GM19023 (cell line): ENCODE measurements at regions not wholly inside any gene's neighbourhood (a gene's known extent, or its start where the extent isn't known, plus 50 kb on each side); places are given as distances from the start of the nearest gene placed in this dataset.
"Not testable (repeated sequence)": the region's sequence is repeated elsewhere in the genome, so short reads cannot be mapped to it uniquely, and the experiment has no call there.

Source experiments
- ATAC-seq: cut with Tn5 transposase; IDR thresholded peaks from one replicate; pipeline ENCODE4 v1.9.1; 2021; ENCODE audit warnings: mild to moderate bottlenecking, moderate library complexity; ENCODE audit not compliant: unreplicated experiment

DNA sequence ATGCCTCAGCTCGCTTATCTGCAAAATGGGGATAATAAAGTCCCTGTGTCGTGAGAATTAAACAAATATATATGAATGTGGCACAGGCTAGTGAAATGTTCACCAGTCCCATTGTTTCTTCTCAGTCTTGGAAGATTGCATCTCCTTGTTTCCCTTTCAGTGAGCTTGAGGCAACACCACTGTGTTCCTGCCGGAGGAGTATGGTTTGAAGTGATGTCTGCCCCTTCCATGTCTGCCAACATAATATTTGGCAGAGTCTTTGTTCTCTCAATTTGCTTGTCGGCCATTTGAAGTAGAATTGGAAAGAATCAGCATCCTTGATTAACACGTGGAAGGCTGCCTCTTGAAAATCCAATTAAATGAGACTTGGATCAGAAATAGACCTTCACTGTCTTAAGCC is 1088.5 kb upstream of the INTU start:
- no peak for ATAC-seq

DNA sequence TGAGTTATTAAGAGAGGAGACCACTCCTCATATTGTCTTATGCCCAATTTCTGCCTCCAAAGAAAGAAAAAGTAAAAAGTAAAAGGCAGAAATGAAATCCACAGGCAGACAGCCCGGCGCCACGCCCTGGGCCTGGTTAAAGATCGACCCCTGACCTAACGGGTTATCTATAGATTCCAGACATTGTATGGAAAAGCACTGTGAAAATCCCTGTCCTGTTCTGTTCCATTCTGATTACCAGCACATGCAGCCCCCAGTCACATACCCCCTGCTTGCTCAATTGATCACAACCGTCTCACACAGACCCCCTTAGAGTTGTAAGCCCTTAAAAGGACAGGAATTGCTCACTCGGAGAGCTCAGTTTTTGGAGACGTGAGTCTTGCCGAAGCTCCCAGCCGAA is 1086.6 kb upstream of the INTU start:
- not testable (repeated sequence) for ATAC-seq

DNA sequence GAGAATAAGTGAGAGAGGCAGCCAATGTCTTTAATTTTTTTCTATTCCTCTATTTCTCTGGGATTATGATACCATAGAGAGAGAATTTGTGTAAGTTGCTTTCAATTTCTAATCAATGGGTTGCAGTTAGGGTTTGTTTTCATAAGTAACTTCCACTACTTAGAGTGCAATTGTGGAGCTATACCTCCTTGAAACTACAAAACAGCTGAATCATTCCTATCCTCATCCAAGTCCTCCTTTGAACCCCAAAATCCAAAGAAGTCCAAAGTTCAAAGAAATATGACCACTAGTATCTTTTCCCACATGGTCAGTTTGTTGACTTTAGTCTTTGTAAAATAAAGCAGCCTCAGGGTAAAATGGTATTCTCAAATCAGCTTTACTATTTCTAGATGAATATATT is 1085.4 kb upstream of the INTU start:
- no peak for ATAC-seq

DNA sequence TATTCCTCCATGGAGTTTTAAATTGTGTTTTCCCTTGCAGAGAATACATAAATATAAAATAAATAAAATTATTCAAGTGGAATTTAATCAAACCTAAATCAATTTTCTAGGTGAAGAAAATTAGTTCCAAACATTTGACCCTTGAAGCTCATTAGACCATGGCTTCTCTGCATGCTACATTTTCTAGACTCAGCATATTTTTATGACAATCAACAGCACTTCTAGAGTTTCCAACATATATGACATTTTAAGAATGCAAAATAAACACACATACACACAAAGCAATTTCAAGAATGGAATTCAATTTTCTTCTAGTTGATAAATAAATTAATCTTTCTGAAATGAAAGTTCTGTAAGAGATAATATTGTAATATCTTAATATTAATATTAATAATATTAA is 1083.9 kb upstream of the INTU start:
- no peak for ATAC-seq

DNA sequence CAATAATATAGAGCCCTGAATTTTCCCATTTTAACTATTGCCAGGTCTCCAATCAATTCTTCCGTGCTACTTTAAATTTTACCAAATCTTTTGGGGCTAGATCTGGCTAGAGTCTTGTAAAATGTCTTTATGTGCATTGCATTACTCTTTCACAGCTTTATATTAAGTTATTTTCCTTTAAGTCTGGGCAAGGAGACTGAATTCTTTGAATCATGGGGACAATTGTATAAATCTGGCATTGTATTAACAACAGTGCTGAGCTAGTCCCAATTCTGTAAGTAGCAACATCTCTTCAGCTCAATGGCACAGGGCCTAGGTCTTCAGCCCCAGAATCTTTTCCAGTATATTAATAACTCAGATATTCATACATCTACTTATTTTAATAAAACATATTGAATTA is 1080.4 kb upstream of the INTU start:
- ATAC-seq = no peak

DNA sequence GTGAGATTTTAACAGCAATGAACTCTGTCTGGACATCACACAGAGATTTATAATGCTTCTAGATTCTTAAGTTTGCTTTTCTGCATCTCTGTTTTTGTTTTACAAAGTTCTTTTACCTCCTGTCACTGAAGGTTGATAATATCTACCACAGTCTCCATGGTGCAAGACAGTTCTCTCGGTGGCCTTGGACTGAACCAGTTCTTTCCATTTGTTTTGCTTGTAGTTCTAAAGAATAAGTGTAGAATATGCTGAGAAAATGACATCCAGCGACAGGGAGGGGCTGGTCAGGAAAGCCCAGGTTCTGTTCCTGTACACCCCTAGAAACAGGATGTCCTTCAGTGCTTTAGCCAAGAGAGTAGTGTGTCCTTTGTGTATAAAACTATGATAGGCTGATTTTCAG is 1079.5 kb upstream of the INTU start:
- ATAC-seq = no peak

DNA sequence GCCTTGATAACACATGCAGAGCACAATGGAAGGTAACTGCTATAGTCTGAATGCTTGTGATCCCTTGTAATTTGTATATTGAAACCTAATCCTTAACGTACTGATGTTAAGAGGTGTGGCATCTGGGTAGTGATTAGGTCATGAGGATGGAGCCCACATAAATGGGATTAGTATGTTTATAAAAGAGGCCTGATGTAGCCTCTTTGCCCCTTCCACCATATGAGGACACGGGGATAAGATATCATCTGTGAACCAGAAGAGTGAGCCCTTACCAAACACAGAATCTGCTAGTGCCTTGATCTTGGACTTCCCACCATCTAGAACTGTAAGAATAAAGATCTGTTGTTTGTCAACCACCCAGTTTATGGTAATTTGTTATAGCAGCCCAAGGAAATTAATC is 1074.2 kb upstream of the INTU start:
- no peak for ATAC-seq

DNA sequence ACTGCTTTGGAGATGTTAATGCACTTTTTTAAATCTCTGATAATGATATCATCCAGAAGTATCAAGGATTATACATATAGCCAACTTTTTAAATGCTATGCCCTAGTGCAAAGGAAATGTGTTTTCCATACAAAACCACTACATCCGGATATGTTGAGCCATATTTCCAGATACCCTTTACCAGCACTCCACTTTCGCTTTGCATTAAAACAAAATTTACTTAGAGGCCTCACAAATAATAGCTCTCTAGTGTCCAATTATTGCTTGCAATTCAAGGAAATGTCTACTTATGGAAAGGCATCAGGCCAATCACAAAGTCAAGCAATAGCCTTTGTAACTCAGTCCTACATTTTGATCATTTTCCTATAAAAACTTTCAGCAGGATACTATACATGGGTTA is 1072.8 kb upstream of the INTU start:
- no peak for ATAC-seq

DNA sequence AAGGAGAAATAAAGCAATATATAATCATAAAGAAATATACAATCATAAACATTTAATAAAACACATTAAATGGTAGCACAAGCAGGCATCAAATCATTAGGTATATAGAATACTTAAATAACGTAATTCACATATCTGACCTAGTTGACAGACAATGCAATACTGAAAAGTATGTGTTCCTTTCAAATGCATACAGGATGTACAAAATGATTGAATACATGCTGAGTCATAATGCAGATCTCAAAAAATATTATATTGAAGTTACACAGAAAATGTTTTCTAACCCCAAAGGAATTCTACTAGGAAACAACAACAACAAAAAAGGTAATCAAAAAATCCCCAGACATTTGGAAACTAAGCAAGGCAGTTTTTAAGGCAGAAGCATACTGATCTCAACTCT is 1072.0 kb upstream of the INTU start:
- no peak for ATAC-seq

DNA sequence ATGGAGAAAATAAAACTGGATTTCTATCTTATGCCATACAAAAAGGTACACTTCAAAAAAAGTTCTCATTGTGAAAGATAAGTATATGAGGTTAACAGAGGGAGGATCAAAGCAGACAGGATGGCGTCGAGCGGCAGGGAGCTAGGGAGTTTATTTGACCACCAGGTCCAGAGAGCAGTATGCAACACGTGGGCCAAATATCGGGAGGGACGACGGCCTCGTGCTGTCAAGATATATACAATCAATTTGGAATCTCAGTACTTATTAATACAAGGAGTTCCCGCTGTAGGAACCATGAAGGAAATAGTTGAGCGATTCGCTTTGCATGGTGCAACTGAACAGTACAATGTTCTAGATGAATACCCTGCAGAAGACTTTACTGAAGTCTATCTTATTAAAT is 1069.4 kb upstream of the INTU start:
- ATAC-seq = no peak

DNA sequence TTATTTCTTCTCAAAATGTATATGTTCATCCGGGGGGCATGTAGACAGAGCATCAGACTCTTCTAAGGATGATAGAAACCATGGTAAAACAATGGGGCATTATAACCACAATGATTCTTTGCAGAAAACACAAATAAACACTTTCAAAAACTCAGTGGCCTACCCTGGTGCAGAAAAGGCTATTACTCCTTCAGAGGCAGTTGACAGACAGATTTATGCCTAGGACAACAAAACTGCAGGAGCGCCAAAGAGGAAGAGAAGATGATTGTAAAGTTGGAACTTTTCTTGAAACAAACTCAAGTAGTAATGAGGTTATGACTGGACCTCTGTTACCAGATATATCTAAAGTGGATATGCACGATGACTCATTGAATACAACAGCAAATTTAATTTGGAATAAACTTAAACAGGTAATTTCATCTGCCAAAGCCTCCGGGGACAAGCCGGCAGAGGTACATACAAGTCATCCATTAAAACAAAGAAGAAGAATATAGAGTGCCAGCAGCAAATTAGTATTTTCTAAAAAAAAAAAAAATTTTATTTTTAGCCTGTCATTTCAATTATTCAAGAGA is 1068.4 kb upstream of the INTU start:
- no peak for ATAC-seq

DNA sequence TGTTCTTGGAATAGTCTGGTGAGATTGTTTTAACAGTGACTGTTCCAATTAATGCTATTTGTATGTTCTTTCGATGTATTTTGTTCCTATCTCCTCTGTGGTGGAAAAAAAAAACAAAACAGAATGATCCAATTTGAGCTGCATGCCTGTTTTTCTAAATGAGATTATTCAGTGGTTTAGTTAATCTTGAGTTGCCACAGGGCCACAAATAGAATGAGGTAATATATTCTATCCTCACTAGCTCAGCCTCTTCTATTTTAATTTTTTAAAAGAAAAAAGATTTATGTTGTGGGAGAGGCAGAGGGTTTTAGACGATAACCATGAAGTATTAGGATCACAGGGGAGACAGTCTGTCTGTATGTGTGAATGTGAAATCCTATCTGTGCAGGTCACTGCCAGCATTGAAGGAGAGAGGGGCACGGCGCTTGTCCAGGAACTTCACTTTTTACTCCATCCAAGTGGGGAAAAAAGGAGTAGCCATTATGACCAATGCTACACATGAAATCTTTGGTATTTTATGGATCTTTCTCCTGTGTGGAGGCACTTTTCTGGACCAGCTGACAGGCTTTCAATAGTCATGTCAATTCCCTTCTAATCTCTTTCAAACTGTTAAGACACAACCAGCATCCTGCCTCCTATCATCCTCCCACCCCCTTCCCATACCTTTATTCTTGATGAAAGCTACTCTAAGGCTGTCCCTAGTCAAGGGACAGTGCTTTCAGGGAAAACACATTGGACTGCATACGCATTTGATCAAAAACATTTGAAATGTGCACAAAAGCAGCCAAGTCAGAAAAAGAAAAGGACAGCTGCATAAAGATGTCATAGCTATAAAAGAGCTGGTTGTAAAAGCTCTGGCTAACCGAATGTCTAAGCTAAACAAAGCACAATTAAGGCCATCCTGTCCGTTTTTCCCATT is 1063.8 kb upstream of the INTU start:
- no peak for ATAC-seq

DNA sequence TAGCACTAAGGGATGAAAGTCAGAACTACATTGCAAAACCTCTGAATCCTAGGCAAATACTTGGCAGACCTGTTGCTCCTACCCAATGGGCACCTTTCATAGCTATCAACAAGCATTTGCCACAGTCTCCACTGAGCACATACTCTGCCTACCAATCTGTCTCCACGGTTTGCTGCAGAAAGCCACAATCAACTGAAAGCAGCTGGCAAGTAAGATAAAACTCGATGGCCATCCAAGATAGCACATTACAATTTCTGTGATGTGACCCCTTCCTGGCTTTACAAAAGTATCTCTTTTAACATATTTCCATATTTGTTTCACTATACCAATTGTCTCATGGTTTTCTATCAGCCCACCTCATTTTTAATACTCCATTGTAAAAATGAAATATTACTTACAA is 1060.5 kb upstream of the INTU start:
- ATAC-seq = no peak

DNA sequence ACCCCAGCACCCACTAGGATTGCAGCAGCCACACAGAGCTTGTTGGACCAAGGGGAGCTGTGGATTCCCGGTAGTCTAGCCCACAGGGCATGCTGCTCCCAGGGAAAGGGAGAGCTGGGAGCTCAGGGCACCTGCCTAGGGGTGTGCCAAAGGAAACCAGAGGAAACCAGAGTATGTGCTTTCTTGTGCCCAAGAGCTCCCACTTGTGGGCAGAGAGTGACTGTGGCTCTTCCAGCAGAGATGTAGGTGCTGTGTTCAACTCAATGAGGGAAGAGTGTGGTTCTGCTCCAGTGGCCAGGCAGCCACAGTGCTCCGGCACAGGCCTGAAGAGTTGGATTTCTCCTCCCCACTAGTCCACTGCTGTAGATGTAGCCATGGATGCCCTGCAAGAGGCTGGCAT is 1050.0 kb upstream of the INTU start:
- no peak for ATAC-seq

DNA sequence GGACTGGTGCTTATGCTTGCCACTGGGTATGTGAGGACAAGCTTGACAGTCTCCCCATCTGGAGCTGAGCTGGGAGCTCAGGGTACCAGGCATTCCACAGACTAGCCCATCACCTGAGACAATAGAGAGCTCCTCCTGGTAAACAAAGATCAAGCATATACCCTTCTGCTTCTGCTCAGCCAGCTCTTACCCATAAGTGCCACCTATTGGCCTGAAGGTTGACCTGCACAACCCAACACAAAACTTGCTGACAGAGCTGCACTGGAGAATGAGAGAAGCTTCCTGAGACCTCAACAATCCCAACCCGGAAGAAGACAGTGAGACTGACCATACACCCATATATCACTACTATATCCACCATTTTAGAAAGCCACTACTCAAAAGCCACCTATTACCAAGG is 1049.2 kb upstream of the INTU start:
- ATAC-seq = no peak

DNA sequence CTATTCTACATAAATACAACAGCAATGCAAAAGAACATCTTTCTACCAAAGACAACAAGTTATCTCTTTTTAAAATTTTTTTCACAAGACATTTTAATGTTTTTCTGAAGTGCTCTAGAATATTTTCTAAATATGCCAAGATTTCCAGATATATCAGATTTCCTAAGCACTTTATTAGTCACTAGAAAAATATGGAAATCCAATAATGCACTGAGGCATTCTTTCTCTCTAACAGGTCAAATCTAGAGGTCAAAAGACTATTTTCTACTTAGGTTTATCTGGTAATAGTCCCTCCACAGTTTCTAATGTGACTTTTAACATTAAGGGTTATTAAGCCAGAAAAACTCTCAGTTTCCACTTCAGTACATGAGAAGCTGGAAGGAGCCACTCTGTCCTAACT is 1041.2 kb upstream of the INTU start:
- no peak for ATAC-seq

DNA sequence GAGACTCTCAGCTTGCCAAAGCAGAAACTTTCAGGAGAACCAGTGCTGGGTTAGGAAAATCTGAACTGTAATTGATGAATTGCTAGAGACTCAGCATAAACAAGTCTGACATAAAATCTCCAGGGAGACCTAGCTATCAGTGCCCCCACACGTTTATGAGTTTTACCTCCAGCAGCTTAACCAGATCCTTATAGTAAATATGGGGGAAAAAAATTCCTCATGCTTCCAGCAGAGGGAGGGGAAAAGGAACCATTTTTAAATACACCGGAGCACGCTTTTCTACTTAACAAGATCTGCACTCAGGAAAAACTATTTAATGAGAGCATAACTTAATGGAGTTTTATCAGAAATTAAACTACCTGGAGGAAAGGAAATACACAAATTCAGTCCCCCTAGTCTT is 1040.7 kb upstream of the INTU start:
- no peak for ATAC-seq

DNA sequence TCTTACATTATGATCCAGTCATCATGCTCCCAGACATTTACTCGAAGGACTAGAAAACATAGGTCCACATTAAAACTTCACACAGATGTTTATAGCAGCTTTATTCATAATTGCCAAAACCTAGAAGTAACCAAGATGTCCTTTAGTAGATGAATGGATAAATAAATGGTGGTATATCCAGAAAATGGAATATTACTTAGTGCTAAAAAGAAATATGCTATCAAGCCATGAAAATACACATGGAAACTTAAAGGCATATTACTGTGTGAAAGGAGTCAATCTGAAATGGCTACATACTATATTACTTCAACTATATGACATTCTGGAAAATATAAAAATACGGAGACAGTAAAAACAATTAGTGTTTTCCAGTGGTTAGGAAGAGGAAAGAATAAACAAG is 1039.1 kb upstream of the INTU start:
- no peak for ATAC-seq

DNA sequence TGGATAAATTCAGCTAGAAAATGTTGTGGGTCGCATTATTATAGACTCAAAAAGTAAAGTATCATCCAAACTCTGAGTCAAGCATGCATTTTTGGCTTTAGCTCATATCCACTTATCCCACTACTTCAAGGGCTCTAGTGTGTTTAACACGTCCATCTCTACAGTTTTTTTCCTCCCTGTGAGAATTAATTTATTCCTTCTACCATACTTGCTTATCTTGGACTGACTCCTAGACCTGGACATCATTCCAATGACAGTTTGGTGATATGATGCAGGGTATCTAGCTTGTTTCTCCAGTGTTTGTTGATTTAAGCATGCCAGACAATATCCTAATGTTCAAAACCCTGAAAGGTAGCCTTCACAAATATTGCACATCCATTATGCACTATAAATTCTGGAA is 1037.1 kb upstream of the INTU start:
- no peak for ATAC-seq

DNA sequence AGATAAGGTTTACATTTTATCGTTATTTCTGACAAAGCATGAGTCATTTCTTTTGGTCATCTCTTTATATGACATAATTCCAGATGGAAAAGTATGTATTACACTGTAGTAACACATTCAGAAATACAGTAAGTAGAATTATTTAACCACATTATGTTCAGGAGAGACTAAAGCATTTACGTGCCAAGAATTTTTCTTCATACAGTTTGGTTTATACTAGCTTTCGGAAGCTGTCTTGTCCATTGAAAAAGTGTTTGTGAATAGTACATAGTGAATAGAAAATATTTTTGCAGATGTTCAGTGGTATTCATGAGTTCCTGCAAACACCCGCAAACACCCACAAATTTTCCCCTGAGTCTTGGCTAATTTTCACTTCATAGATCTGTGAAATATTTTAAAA is 1033.0 kb upstream of the INTU start:
- ATAC-seq = no peak

DNA sequence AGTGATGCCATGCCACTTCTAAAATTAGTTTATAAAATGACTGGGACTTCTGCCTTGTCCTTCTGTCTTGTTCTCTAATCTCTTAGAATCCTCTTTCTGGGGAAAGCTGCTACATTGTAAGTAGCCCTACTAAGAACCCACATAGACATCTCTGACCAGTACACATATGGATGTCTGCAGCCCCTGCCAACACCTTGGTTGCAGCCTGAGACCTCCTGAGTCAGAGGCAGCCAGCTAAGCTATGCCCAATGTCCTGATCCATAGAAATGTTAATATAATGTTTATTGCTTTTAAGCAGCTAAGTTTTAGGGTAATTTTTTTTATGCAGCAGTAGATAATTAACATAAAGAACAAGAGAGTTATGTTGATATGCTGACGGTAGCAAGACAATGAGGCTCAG is 1029.5 kb upstream of the INTU start:
- no peak for ATAC-seq

DNA sequence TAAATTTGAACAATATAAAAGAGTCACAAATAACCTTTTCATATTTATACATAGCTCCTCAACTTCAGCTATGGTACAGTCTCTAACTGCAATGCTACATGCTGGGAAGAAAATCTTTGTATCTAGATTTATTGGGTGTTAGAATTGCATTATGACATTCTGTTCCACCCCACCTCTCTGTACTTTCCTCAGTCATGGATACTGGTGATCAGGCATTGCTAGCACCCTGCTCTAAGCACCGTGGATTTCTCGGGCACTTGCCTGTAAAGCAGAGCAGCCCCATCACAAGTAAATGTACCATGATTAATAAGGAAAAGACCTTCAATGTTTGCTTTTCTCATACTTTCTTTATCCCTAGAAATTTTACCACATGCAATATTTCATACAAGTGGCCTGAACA is 1028.9 kb upstream of the INTU start:
- ATAC-seq = no peak
